ENCODE measurements at regions not wholly inside any gene's neighbourhood (a gene's known extent, or its start where the extent isn't known, plus 50 kb on each side); places are given as distances from the start of the nearest gene placed in this dataset.

GRCh38 chr2:84290537-84290936 is 168.5 kb downstream of the SUCLG1 start:
- Histone ChIP-seq H3K27ac (ENCODE audit: control insufficient read depth, insufficient read depth, low read length) (no peak overlapping the region), H4K20me1 (ENCODE audit: control insufficient read depth, extremely low read depth, insufficient read depth, low read length) (no peaks in the 10 kb centered on the region), H3K27me3 (ENCODE audit: control insufficient read depth, extremely low read depth, insufficient read depth, low read length) (no peaks in the 10 kb centered on the region), H3K4me3 (ENCODE audit: control insufficient read depth in 2 of 3, extremely low read depth in 1 of 3, insufficient read depth in 2 of 3, low read depth in 1 of 3, low read length in 3 of 3) (no peak overlapping the region), H3K36me3 (ENCODE audit: control insufficient read depth in 2 of 2, extremely low read depth in 1 of 2, insufficient read depth in 2 of 2, low read length in 2 of 2) (no peaks in the 10 kb centered on the region), H3K79me2 (ENCODE audit: control insufficient read depth, insufficient read depth, low read length) (no peaks in the 10 kb centered on the region), H2AFZ (ENCODE audit: control insufficient read depth, low read length) (no peak overlapping the region), H3K4me1 (ENCODE audit: control insufficient read depth, extremely low read depth, insufficient read depth, low read length) (no peaks in the 10 kb centered on the region), H3K9me3 (ENCODE audit: control insufficient read depth, low read depth, low read length) (no peaks in the 10 kb centered on the region), H3K4me2 (ENCODE audit: control insufficient read depth, extremely low read depth, insufficient read depth, low read depth, low read length) (no peak overlapping the region), H3K9ac (ENCODE audit: control insufficient read depth, extremely low read depth, insufficient read depth, low read length) (no peak overlapping the region), H3K9me1 (ENCODE audit: control insufficient read depth, extremely low read depth, insufficient read depth, low read length) (no peaks in the 10 kb centered on the region)
- FAIRE-seq (no peak), DNase-seq (ENCODE audit: low read depth, low spot score) (no peak)
- dilution Hi-C loops (cut with MboI; ENCODE audit: extremely low pct_ligation_motif_present, low sequenced_read_pairs), result no loop called here
- TF ChIP-seq CTCF (optimal IDR thresholded peaks at IDR 0.05 in 1 of 3, IDR thresholded peaks at IDR 0.05 in 1 of 3, conservative IDR thresholded peaks at IDR 0.05 in 1 of 3; ENCODE audit: extremely low read depth in 1 of 3, insufficient read depth in 2 of 3, low read length in 3 of 3) (no peak), EZH2 (IDR thresholded peaks at IDR 0.05; ENCODE audit: low read length) (no peak)

- H3K27ac ChIP-seq (ENCODE audit: control insufficient read depth, insufficient read depth, low read length), result no peak overlapping the region
- H3K36me3 ChIP-seq (ENCODE audit: control insufficient read depth in 2 of 2, extremely low read depth in 1 of 2, insufficient read depth in 2 of 2, low read length in 2 of 2), result no peaks in the 10 kb centered on the region
- H2AFZ ChIP-seq (ENCODE audit: control insufficient read depth, low read length), result no peak overlapping the region
- H4K20me1 ChIP-seq (ENCODE audit: control insufficient read depth, extremely low read depth, insufficient read depth, low read length), result no peaks in the 10 kb centered on the region
- H3K9me3 ChIP-seq (ENCODE audit: control insufficient read depth, low read depth, low read length), result no peaks in the 10 kb centered on the region
- H3K4me3 ChIP-seq (ENCODE audit: control insufficient read depth in 2 of 3, extremely low read depth in 1 of 3, insufficient read depth in 2 of 3, low read depth in 1 of 3, low read length in 3 of 3), result no peak overlapping the region
- no peak for DNase-seq (ENCODE audit: low read depth, low spot score)
- H3K9me1 ChIP-seq (ENCODE audit: control insufficient read depth, extremely low read depth, insufficient read depth, low read length), result no peaks in the 10 kb centered on the region
- FAIRE-seq, result no peak
- no peak overlapping the region for H3K9ac ChIP-seq (ENCODE audit: control insufficient read depth, extremely low read depth, insufficient read depth, low read length)
- no peak overlapping the region for H3K4me2 ChIP-seq (ENCODE audit: control insufficient read depth, extremely low read depth, insufficient read depth, low read depth, low read length)
- H3K27me3 ChIP-seq (ENCODE audit: control insufficient read depth, extremely low read depth, insufficient read depth, low read length), result no peaks in the 10 kb centered on the region
- dilution Hi-C loops (cut with MboI; ENCODE audit: extremely low pct_ligation_motif_present, low sequenced_read_pairs), result no loop called here
- H3K79me2 ChIP-seq (ENCODE audit: control insufficient read depth, insufficient read depth, low read length), result no peaks in the 10 kb centered on the region
- no peaks in the 10 kb centered on the region for H3K4me1 ChIP-seq (ENCODE audit: control insufficient read depth, extremely low read depth, insufficient read depth, low read length)
- TF ChIP-seq EZH2 (IDR thresholded peaks at IDR 0.05; ENCODE audit: low read length) (no peak), CTCF (optimal IDR thresholded peaks at IDR 0.05 in 1 of 3, IDR thresholded peaks at IDR 0.05 in 1 of 3, conservative IDR thresholded peaks at IDR 0.05 in 1 of 3; ENCODE audit: extremely low read depth in 1 of 3, insufficient read depth in 2 of 3, low read length in 3 of 3) (no peak)
Measured at GRCh38 chr2:84288293-84288692, 170.8 kb downstream of the SUCLG1 start.
